NCI-H2171 treated with DMSO at 0.1 percent for 48 hours (cell line): ENCODE measurements at regions not wholly inside any gene's neighbourhood (a gene's known extent, or its start where the extent isn't known, plus 50 kb on each side); places are given as distances from the start of the nearest gene placed in this dataset.
A peak's percentile ranks its signal among the peaks of the same experiment; 100 is the strongest.
"Not testable (repeated sequence)": the region's sequence is repeated elsewhere in the genome, so short reads cannot be mapped to it uniquely, and the experiment has no call there.

Experiments
- DNase-seq: peaks from one replicate; lab custom pipeline; 2025; lab: John Stamatoyannopoulos, UW

- DNase-seq = peak; percentile 26
Measured at GRCh38 chr7:131961054-131961680, 404.7 kb upstream of the PODXL start.

GRCh38 chr7:131959106-131959812 is 402.8 kb upstream of the PODXL start:
- DNase-seq = peak; percentile 41

- no peak for DNase-seq
Measured at GRCh38 chr7:131957338-131958020, 401.1 kb upstream of the PODXL start.

- no peak for DNase-seq
Measured at GRCh38 chr7:131956864-131957263, 400.4 kb upstream of the PODXL start.

GRCh38 chr7:131955679-131956078 is 399.3 kb upstream of the PODXL start:
- DNase-seq = no peak

- DNase-seq = peak; percentile 25
Measured at GRCh38 chr7:131953184-131953583, 396.8 kb upstream of the PODXL start.

- DNase-seq = no peak
Measured at GRCh38 chr7:131952365-131952764, 395.9 kb upstream of the PODXL start.

- DNase-seq = no peak
Measured at GRCh38 chr7:131950758-131951157, 394.3 kb upstream of the PODXL start.

- no peak for DNase-seq
Measured at GRCh38 chr7:131949659-131950058, 393.2 kb upstream of the PODXL start.

- peak; percentile 96 for DNase-seq
Measured at GRCh38 chr7:131948434-131949053, 392.1 kb upstream of the PODXL start.

GRCh38 chr7:131947661-131948060 is 391.2 kb upstream of the PODXL start:
- no peak for DNase-seq

GRCh38 chr7:131945957-131946544 is 389.6 kb upstream of the PODXL start:
- no peak for DNase-seq

GRCh38 chr7:131945313-131945911 is 389.0 kb upstream of the PODXL start:
- peak; percentile 72 for DNase-seq

GRCh38 chr7:131944556-131945069 is 388.2 kb upstream of the PODXL start:
- no peak for DNase-seq

GRCh38 chr7:131943646-131944045 is 387.2 kb upstream of the PODXL start:
- DNase-seq = no peak

- DNase-seq = no peak
Measured at GRCh38 chr7:131943211-131943610, 386.8 kb upstream of the PODXL start.

- DNase-seq = no peak
Measured at GRCh38 chr7:131942287-131943150, 386.1 kb upstream of the PODXL start.

GRCh38 chr7:131941291-131941690 is 384.9 kb upstream of the PODXL start:
- DNase-seq = no peak

GRCh38 chr7:131940621-131941165 is 384.3 kb upstream of the PODXL start:
- no peak for DNase-seq

GRCh38 chr7:131938788-131939187 is 382.4 kb upstream of the PODXL start:
- not testable (repeated sequence) for DNase-seq
